ENCODE measurements at regions not wholly inside any gene's neighbourhood (a gene's known extent, or its start where the extent isn't known, plus 50 kb on each side); places are given as distances from the start of the nearest gene placed in this dataset.
"Not testable (repeated sequence)": the region's sequence is repeated elsewhere in the genome, so short reads cannot be mapped to it uniquely, and the experiment has no call there.

DNA sequence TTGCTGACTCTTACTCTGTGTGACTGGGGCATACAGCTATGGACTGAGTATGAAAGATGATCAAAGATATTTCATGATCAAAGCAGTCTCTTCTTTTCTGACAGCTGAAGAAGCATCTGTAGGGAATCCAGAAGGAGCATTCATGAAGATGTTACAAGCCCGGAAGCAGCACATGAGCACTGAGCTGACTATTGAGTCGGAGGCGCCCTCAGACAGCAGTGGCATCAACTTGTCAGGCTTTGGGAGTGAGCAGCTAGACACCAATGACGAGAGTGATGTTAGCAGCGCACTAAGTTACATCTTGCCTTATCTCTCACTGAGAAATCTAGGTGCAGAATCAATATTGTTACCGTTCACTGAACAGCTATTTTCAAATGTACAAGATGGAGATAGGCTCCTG is 154.4 kb downstream of the GOSR1 start:
- not testable (repeated sequence) for TF ChIP-seq POLR2A (IDR thresholded peaks at IDR 0.05)
- TF ChIP-seq, protein P1, sequence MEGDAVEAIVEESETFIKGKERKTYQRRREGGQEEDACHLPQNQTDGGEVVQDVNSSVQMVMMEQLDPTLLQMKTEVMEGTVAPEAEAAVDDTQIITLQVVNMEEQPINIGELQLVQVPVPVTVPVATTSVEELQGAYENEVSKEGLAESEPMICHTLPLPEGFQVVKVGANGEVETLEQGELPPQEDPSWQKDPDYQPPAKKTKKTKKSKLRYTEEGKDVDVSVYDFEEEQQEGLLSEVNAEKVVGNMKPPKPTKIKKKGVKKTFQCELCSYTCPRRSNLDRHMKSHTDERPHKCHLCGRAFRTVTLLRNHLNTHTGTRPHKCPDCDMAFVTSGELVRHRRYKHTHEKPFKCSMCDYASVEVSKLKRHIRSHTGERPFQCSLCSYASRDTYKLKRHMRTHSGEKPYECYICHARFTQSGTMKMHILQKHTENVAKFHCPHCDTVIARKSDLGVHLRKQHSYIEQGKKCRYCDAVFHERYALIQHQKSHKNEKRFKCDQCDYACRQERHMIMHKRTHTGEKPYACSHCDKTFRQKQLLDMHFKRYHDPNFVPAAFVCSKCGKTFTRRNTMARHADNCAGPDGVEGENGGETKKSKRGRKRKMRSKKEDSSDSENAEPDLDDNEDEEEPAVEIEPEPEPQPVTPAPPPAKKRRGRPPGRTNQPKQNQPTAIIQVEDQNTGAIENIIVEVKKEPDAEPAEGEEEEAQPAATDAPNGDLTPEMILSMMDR (IDR thresholded peaks at IDR 0.05): not testable (repeated sequence)

Measured in testis (tissue), 2 donors.